Endodermal cell (in vitro differentiated cells): ENCODE measurements at regions not wholly inside any gene's neighbourhood (a gene's known extent, or its start where the extent isn't known, plus 50 kb on each side); places are given as distances from the start of the nearest gene placed in this dataset.

Experiments used
- DNase-seq: peaks from one replicate; pipeline ENCODE4 v3.0.0-alpha.2; 2017
- H3K27ac ChIP-seq: 2 replicates; pipeline ENCODE4 v1.5.1; 2013; ENCODE audit warnings: mild to moderate bottlenecking, low read depth, low read length, moderate library complexity
- H3K27me3 ChIP-seq: 2 replicates; pipeline ENCODE4 v1.6.1; 2013; ENCODE audit warnings: mild to moderate bottlenecking, low read length, moderate library complexity; ENCODE audit not compliant: insufficient read depth, control insufficient read depth, poor library complexity, severe bottlenecking
- H3K36me3 ChIP-seq: 2 replicates; pipeline ENCODE4 v1.7.0; 2013; ENCODE audit warnings: mild to moderate bottlenecking, low read length, moderate library complexity; ENCODE audit not compliant: control insufficient read depth, insufficient read depth
- H3K4me1 ChIP-seq: one replicate; pipeline ENCODE4 v1.7.0; 2013; ENCODE audit warnings: low read length; ENCODE audit not compliant: control insufficient read depth, insufficient read depth
- H3K4me3 ChIP-seq: 2 replicates; pipeline ENCODE4 v1.5.1; 2013; ENCODE audit warnings: mild to moderate bottlenecking, low read length, moderate library complexity
- H3K9ac ChIP-seq: 2 replicates; pipeline ENCODE4 v1.6.1; 2013; ENCODE audit warnings: mild to moderate bottlenecking, low read length, moderate library complexity; ENCODE audit not compliant: poor library complexity, severe bottlenecking; ENCODE audit errors: extremely low read depth
- H3K9me3 ChIP-seq: 2 replicates; pipeline ENCODE4 v1.6.1; 2013; ENCODE audit warnings: mild to moderate bottlenecking, low read length, moderate library complexity; ENCODE audit not compliant: control insufficient read depth
- H3K27ac Mint-ChIP-seq: 2 replicates; pipeline ENCODE4 v1.8.0; 2020; ENCODE audit warnings: mixed read lengths
- H3K27me3 Mint-ChIP-seq: 2 replicates; pipeline ENCODE4 v1.8.0; 2021; ENCODE audit warnings: mild to moderate bottlenecking, mixed read lengths; ENCODE audit not compliant: insufficient read depth
- H3K36me3 Mint-ChIP-seq: 2 replicates; pipeline ENCODE4 v1.8.0; 2020; ENCODE audit warnings: low read depth, mixed read lengths
- H3K4me1 Mint-ChIP-seq: 2 replicates; pipeline ENCODE4 v1.8.0; 2020; ENCODE audit warnings: mixed read lengths
- H3K4me3 Mint-ChIP-seq: 2 replicates; pipeline ENCODE4 v1.8.0; 2020; ENCODE audit warnings: mild to moderate bottlenecking, moderate library complexity, mixed read lengths
- H3K9me3 Mint-ChIP-seq: 2 replicates; pipeline ENCODE4 v1.8.0; 2020; ENCODE audit warnings: mild to moderate bottlenecking, mixed read lengths
- WGBS, 2 experiments: methylation state at CpG; one replicate each; pipeline versions ENCODE4 v1.1.5 to v1.1.7; 2013; ENCODE audit warnings: missing lambda C conversion rate in 2 of 2, mixed read lengths in 1 of 2; ENCODE audit not compliant: insufficient coverage in 1 of 2, insufficient read length in 1 of 2; 5-methylcytosine and 5-hydroxymethylcytosine counted together
- TF ChIP-seq, protein P1 (sequence below): fragments of 200-600 bp; sonication (generic); conservative IDR thresholded peaks from 2 replicates; pipeline ENCODE4 v1.5.0; 2021; ENCODE audit warnings: antibody characterized with exemption, mild to moderate bottlenecking

DNA sequence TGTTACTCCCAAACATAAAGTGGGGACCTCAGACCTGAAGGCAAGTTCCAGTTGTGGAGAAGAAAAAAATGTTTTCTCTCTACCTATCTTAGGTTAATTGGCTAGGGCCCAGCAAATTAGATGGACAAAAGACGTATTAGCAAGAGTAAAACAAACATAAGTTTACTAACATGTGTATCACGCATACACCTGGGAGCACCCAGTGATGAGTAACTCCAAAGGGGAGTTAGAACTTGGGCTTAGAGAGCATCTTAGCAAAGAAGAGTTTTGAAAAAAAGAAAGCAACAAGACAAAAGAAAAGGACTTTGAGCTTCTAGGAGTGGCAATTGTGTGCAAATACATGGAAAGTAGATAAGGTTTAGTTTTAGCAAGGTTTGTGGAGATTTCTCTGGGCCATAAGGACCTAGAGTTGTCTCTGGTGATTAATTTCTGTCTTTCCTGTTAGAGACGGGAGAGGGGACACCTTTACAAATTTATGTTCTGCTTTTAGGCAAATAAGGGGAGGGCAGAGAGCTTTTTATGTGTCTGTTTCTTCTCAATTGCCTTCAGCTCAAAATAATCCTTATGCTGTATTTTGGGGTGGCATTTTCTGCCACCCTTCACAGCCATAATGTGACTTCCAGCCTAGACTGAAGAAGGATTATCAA, 76.7 kb upstream of the PTGFRN start:
- 84 to 90% methylated on average over 3 of the region's 3 CpGs for WGBS, 2 experiments
- Histone ChIP-seq H3K9me3 (peaks cover 16% of the 10 kb centered on the region), H3K27ac (peak overlapping the region; percentile 84), H3K27me3 (no peaks in the 10 kb centered on the region), H3K36me3 (no peaks in the 10 kb centered on the region), H3K4me3 (peak overlapping the region; percentile 46), H3K4me1 (peaks cover 27% of the 10 kb centered on the region), H3K9ac (no peak overlapping the region)
- TF ChIP-seq, protein P1, sequence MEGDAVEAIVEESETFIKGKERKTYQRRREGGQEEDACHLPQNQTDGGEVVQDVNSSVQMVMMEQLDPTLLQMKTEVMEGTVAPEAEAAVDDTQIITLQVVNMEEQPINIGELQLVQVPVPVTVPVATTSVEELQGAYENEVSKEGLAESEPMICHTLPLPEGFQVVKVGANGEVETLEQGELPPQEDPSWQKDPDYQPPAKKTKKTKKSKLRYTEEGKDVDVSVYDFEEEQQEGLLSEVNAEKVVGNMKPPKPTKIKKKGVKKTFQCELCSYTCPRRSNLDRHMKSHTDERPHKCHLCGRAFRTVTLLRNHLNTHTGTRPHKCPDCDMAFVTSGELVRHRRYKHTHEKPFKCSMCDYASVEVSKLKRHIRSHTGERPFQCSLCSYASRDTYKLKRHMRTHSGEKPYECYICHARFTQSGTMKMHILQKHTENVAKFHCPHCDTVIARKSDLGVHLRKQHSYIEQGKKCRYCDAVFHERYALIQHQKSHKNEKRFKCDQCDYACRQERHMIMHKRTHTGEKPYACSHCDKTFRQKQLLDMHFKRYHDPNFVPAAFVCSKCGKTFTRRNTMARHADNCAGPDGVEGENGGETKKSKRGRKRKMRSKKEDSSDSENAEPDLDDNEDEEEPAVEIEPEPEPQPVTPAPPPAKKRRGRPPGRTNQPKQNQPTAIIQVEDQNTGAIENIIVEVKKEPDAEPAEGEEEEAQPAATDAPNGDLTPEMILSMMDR, result no peak
- Mint-ChIP-seq H3K36me3 (peaks cover 10% of the 10 kb centered on the region), H3K4me3 (peak overlapping the region; percentile 19), H3K27ac (peak overlapping the region; percentile 75), H3K9me3 (peaks cover 24% of the 10 kb centered on the region), H3K27me3 (no peaks in the 10 kb centered on the region), H3K4me1 (peaks cover 50% of the 10 kb centered on the region)
- DNase-seq, result no peak

DNA sequence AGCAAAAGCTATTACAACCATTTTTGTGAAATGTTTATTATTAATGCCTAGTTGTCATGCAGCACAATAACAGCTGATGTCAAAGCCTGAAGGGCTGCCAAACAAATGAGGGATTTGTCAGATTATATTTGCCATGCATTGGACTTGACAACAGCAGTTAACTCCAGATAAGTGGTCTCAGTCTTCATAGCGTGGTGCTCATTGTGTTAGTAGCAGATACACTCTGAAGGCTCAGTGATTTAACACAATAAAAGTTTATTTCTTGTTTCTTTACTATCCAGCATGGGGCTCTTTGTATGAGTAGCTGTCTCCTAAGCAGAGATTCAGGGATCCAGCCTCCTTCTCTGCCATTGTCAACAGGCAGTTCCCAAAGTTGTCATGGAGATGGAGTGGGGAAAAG, 76.0 kb upstream of the PTGFRN start:
- H3K4me3 Mint-ChIP-seq, result peak overlapping the region; percentile 19
- peaks cover 31% of the 10 kb centered on the region for H3K9me3 Mint-ChIP-seq
- Histone ChIP-seq H3K4me3 (peak overlapping the region; percentile 46), H3K9me3 (peaks cover 21% of the 10 kb centered on the region), H3K27me3 (no peaks in the 10 kb centered on the region), H3K9ac (no peak overlapping the region), H3K36me3 (no peaks in the 10 kb centered on the region), H3K4me1 (peaks cover 27% of the 10 kb centered on the region), H3K27ac (no peak overlapping the region)
- TF ChIP-seq, protein P1, result no peak
- H3K36me3 Mint-ChIP-seq, result peaks cover 10% of the 10 kb centered on the region
- no peak for DNase-seq
- 80% methylated on average over 1 of the region's 1 CpG; no CpG with 5 or more reads in 1 of the 2 experiments for WGBS, 2 experiments
- H3K27ac Mint-ChIP-seq, result no peak overlapping the region
- peaks cover 47% of the 10 kb centered on the region for H3K4me1 Mint-ChIP-seq
- no peaks in the 10 kb centered on the region for H3K27me3 Mint-ChIP-seq

DNA sequence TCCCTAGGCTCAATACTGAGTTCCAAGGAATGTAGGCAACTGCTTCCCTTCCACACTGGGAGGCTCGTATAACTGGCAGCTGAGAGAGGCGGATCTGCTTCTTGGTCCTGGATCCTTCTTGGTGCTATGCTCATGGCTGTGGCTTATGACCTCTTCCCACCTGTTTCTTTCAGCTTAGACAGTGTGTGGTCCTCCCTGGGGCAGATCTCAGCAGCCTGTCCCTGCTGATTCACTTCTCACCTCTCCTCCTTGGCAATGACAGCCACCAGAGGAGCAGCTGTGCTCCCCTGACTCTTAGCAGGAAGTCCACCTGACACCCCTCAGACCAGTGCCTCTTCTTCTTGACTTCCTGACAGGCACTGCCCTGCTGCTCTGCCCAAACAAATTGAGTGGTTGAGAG, 75.1 kb upstream of the PTGFRN start:
- no peaks in the 10 kb centered on the region for H3K27me3 Mint-ChIP-seq
- no peak overlapping the region for H3K27ac Mint-ChIP-seq

More for the DNA sequence above, 75.1 kb upstream of the PTGFRN start:
- H3K4me3 ChIP-seq, result no peak overlapping the region
- TF ChIP-seq, protein P1, result no peak
- H3K4me3 Mint-ChIP-seq, result no peak overlapping the region
- no peak overlapping the region for H3K27ac ChIP-seq
- peaks cover 27% of the 10 kb centered on the region for H3K4me1 ChIP-seq
- H3K9me3 ChIP-seq, result peaks cover 26% of the 10 kb centered on the region
- no peaks in the 10 kb centered on the region for H3K27me3 ChIP-seq
- WGBS, 2 experiments, result 85 to 92% methylated on average over 2 of the region's 2 CpGs
- no peak overlapping the region for H3K9ac ChIP-seq
- H3K36me3 ChIP-seq, result no peaks in the 10 kb centered on the region
- peak; percentile 52 for DNase-seq
- peaks cover 37% of the 10 kb centered on the region for H3K9me3 Mint-ChIP-seq
- peaks cover 47% of the 10 kb centered on the region for H3K4me1 Mint-ChIP-seq
- peaks cover 10% of the 10 kb centered on the region for H3K36me3 Mint-ChIP-seq
